NCI-H510A (cell line): ENCODE measurements at regions not wholly inside any gene's neighbourhood (a gene's known extent, or its start where the extent isn't known, plus 50 kb on each side); places are given as distances from the start of the nearest gene placed in this dataset.

ENCODE experiments used
- DNase-seq: peaks from one replicate; lab custom pipeline; 2025; lab: John Stamatoyannopoulos, UW

GRCh38 chr10:88168171-88169036, 305.0 kb downstream of the PTEN start:
- DNase-seq: no peak

GRCh38 chr10:88169037-88169319, 305.6 kb downstream of the PTEN start:
- no peak for DNase-seq

- no peak for DNase-seq
Observed at GRCh38 chr10:88170628-88171027, 307.2 kb downstream of the PTEN start.

- DNase-seq: no peak
Observed at GRCh38 chr10:88172159-88172558, 308.7 kb downstream of the PTEN start.

- no peak for DNase-seq
Observed at GRCh38 chr10:88174391-88174790, 311.0 kb downstream of the PTEN start.

- no peak for DNase-seq
Observed at GRCh38 chr10:88178758-88179157, 315.3 kb downstream of the PTEN start.

GRCh38 chr10:88179831-88180230, 316.4 kb downstream of the PTEN start:
- DNase-seq: no peak

- DNase-seq: peak; percentile 72
Observed at GRCh38 chr10:88181902-88182600, 318.6 kb downstream of the PTEN start.

GRCh38 chr10:88182601-88182930, 319.1 kb downstream of the PTEN start:
- no peak for DNase-seq

- no peak for DNase-seq
Observed at GRCh38 chr10:88184543-88185297, 321.3 kb downstream of the PTEN start.

- no peak for DNase-seq
Observed at GRCh38 chr10:88185830-88186229, 322.4 kb downstream of the PTEN start.

GRCh38 chr10:88186335-88186734, 322.9 kb downstream of the PTEN start:
- DNase-seq: no peak

- no peak for DNase-seq
Observed at GRCh38 chr10:88187472-88187871, 324.0 kb downstream of the PTEN start.

GRCh38 chr10:88190123-88190522, 326.7 kb downstream of the PTEN start:
- no peak for DNase-seq

GRCh38 chr10:88190540-88191235, 327.3 kb downstream of the PTEN start:
- DNase-seq: no peak

GRCh38 chr10:88193018-88193417, 329.6 kb downstream of the PTEN start:
- no peak for DNase-seq

- DNase-seq: no peak
Observed at GRCh38 chr10:88194041-88194887, 330.8 kb downstream of the PTEN start.

GRCh38 chr10:88194961-88195367, 331.5 kb downstream of the PTEN start:
- no peak for DNase-seq

GRCh38 chr10:88195841-88196240, 332.4 kb downstream of the PTEN start:
- no peak for DNase-seq

GRCh38 chr10:88196291-88196690, 332.9 kb downstream of the PTEN start:
- DNase-seq: no peak

GRCh38 chr10:88198023-88198422, 334.6 kb downstream of the PTEN start:
- DNase-seq: no peak
